CD4-positive, alpha-beta T cell treated with Interleukin-4 for 1 hour (primary cell): ENCODE measurements at regions not wholly inside any gene's neighbourhood (a gene's known extent, or its start where the extent isn't known, plus 50 kb on each side); places are given as distances from the start of the nearest gene placed in this dataset.
"Not testable (repeated sequence)": the region's sequence is repeated elsewhere in the genome, so short reads cannot be mapped to it uniquely, and the experiment has no call there.

Source experiments
- DNase-seq, 2 donors: peaks; one replicate each; pipeline ENCODE4 v3.0.0-alpha.2; 2020 to 2022

GRCh38 chr2:53490659-53491058 lies 276.9 kb upstream of the CHAC2 start:
- DNase-seq = no peak

GRCh38 chr2:53486185-53486899 lies 281.3 kb upstream of the CHAC2 start:
- not testable (repeated sequence) for DNase-seq

- no peak for DNase-seq
These were observed 282.4 kb upstream of the CHAC2 start for GRCh38 chr2:53485021-53485728.

GRCh38 chr2:53484531-53484930 lies 283.1 kb upstream of the CHAC2 start:
- DNase-seq = no peak

- DNase-seq = no peak
These were observed 290.1 kb upstream of the CHAC2 start for GRCh38 chr2:53477517-53477916.

- no peak for DNase-seq
These were observed 290.8 kb upstream of the CHAC2 start for GRCh38 chr2:53476834-53477233.

- DNase-seq = no peak
These were observed 291.8 kb upstream of the CHAC2 start for GRCh38 chr2:53475766-53476165.

GRCh38 chr2:53475321-53475720 lies 292.3 kb upstream of the CHAC2 start:
- no peak for DNase-seq

GRCh38 chr2:53474914-53475313 lies 292.7 kb upstream of the CHAC2 start:
- no peak for DNase-seq

- no peak for DNase-seq
These were observed 293.8 kb upstream of the CHAC2 start for GRCh38 chr2:53473775-53474311.

- no peak for DNase-seq
These were observed 294.4 kb upstream of the CHAC2 start for GRCh38 chr2:53473236-53473635.

- DNase-seq = no peak
These were observed 300.0 kb upstream of the CHAC2 start for GRCh38 chr2:53467467-53468180.

GRCh38 chr2:53463806-53464726 lies 303.5 kb upstream of the CHAC2 start:
- no peak for DNase-seq

- DNase-seq = no peak
These were observed 306.7 kb upstream of the CHAC2 start for GRCh38 chr2:53460937-53461336.

- no peak for DNase-seq
These were observed 307.3 kb upstream of the CHAC2 start for GRCh38 chr2:53460347-53460746.

GRCh38 chr2:53455094-53455493 lies 312.5 kb upstream of the CHAC2 start:
- no peak for DNase-seq

GRCh38 chr2:53452957-53453748 lies 314.5 kb upstream of the CHAC2 start:
- no peak for DNase-seq

GRCh38 chr2:53452400-53452799 lies 315.2 kb upstream of the CHAC2 start:
- no peak for DNase-seq

GRCh38 chr2:53450923-53451322 lies 316.7 kb upstream of the CHAC2 start:
- no peak for DNase-seq

- DNase-seq = no peak
These were observed 319.0 kb upstream of the CHAC2 start for GRCh38 chr2:53448591-53448990.

- no peak for DNase-seq
These were observed 319.5 kb upstream of the CHAC2 start for GRCh38 chr2:53448086-53448485.
